ENCODE measurements at regions not wholly inside any gene's neighbourhood (a gene's known extent, or its start where the extent isn't known, plus 50 kb on each side); places are given as distances from the start of the nearest gene placed in this dataset.

DNA sequence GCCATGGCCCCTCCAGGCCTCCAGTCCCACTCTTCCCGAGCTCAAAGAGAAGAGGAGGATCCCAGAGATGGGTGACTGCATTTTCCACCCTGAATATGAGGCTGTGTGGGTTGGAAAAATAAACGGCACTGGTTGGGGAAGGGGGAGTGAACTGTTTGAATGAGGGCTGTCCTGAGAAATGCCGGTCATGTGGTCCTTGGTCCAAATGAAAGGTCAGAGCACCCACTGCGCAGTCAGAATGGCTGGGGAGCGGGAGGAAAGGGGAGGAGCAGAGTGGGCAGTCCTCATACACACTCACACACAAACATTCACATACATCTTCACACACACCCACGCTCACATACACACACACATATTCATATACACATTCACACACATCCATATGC, 83.1 kb downstream of the MRPL14 start:
- ChIA-PET POLR2A (ENCODE audit: unreplicated experiment) (interaction anchor here (0.6 kb wide), 1 partner anchor 9 kb away, joined by 3 read pairs; no protein-coding TSS in a partner anchor), CTCF (no interaction called here)
- peak overlapping the region; percentile 99 for H3K27ac ChIP-seq
- no peaks in the 10 kb centered on the region for H3K9me2 ChIP-seq (ENCODE audit: insufficient read depth)
- no peaks in the 10 kb centered on the region for H3K9me3 ChIP-seq (ENCODE audit: insufficient read depth, low read depth)
- no peak for DNase-seq
- peaks cover 11% of the 10 kb centered on the region for H3K79me2 ChIP-seq (ENCODE audit: low read depth)
- no TSS peak for BruUV-seq (replicated peaks)
- intact Hi-C loops (cut with micrococcal nuclease; ENCODE audit: unreplicated experiment) = loop anchor here (5.0 kb wide), 1 partner anchor 42 kb away; no protein-coding TSS in a partner anchor
- no peaks in the 10 kb centered on the region for H3K27me3 ChIP-seq (ENCODE audit: insufficient read depth, low read depth)
- no peak overlapping the region for H3K4me3 ChIP-seq
- no peak for TF ChIP-seq EZH2 (IDR thresholded peaks at IDR 0.05; ENCODE audit: low read depth)
- TF ChIP-seq, protein P1, sequence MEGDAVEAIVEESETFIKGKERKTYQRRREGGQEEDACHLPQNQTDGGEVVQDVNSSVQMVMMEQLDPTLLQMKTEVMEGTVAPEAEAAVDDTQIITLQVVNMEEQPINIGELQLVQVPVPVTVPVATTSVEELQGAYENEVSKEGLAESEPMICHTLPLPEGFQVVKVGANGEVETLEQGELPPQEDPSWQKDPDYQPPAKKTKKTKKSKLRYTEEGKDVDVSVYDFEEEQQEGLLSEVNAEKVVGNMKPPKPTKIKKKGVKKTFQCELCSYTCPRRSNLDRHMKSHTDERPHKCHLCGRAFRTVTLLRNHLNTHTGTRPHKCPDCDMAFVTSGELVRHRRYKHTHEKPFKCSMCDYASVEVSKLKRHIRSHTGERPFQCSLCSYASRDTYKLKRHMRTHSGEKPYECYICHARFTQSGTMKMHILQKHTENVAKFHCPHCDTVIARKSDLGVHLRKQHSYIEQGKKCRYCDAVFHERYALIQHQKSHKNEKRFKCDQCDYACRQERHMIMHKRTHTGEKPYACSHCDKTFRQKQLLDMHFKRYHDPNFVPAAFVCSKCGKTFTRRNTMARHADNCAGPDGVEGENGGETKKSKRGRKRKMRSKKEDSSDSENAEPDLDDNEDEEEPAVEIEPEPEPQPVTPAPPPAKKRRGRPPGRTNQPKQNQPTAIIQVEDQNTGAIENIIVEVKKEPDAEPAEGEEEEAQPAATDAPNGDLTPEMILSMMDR (conservative IDR thresholded peaks at IDR 0.05) = no peak
- H3K4me1 ChIP-seq (replicated peaks; ENCODE audit: insufficient read depth) = peaks cover 82% of the 10 kb centered on the region
- H3K4me2 ChIP-seq = peak overlapping the region; percentile 77
- no peaks in the 10 kb centered on the region for H3K36me3 ChIP-seq (ENCODE audit: low read depth)
- no peaks in the 10 kb centered on the region for H4K20me1 ChIP-seq (ENCODE audit: insufficient read depth)
- H2AFZ ChIP-seq = no peak overlapping the region
- peaks cover 63% of the 10 kb centered on the region for H3F3A ChIP-seq (ENCODE audit: insufficient read depth, low read depth)

DNA sequence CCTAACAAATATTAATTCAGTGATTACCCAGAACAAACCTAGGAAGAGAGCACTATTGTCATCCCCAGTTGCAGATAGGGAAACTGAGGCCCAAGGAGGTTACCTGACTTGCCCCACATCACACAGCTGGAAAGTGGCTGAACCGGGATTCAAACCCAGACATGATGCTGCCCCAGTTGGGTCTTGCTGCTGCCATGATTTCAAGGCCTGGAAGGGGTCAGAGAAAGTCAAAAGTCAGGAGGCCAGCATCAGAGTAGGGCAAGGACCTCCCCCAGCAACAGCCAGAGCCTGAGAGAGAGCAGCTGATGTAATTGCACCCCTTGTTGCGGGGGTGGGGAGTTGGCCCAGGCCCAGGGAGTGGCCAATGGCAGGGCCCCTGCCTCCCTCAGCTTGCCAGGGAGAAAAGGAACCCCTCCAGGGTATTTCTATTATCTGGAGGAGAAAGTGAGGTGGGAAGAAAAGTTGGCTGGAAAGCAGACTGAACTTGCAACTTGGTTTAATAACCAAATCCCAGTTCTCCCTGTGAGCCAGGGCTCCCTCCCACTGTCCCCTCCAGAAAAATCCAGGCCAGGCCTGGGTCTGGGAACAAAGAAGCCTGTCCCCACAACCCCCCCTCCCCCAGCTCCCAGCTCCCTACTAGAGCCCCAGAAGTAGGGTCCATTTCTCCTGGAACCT, 83.6 kb downstream of the MRPL14 start:
- POLR2A ChIA-PET (ENCODE audit: unreplicated experiment) = interaction anchor here (0.5 to 0.8 kb wide), 9 partner anchors 7 to 505 kb away, joined by 3 to 10 read pairs (median 4); partner anchors contain the start of gene VEGFA

DNA sequence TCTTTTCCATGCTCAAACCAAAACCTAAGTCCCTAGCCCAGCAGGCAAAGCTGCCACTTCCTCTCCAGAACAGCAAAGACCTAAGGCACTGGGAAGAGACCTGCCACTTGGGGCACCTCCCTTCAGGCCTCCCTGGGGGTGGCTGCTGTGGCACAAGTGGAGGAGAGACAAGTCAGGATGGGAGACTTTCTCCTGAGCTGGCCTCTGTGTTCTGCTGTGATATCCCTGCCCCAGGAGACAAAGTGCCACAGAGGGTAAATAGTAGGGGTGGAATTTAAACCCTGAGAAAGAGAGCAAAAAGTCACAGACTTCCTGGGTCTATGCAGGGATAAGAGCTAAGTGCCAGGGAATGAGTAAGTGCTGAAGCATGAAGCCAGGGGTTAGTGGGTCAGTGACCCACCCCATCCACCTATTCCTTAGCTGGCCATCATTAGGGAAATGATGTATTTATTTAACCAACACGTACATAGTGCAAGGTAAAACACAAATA, 84.2 kb downstream of the MRPL14 start:
- Histone ChIP-seq H3F3A (ENCODE audit: insufficient read depth, low read depth) (peaks cover 61% of the 10 kb centered on the region), H2AFZ (no peak overlapping the region), H3K79me2 (ENCODE audit: low read depth) (peaks cover 22% of the 10 kb centered on the region), H3K27me3 (ENCODE audit: insufficient read depth, low read depth) (no peaks in the 10 kb centered on the region), H3K4me3 (peak overlapping the region; percentile 41; the same call in 1 of the 2 replicates), H3K4me2 (peak overlapping the region; percentile 77), H3K4me1 (replicated peaks; ENCODE audit: insufficient read depth) (peaks cover 82% of the 10 kb centered on the region), H4K20me1 (ENCODE audit: insufficient read depth) (no peaks in the 10 kb centered on the region), H3K27ac (peak overlapping the region; percentile 99), H3K9me3 (ENCODE audit: insufficient read depth, low read depth) (no peaks in the 10 kb centered on the region), H3K9me2 (ENCODE audit: insufficient read depth) (no peaks in the 10 kb centered on the region), H3K36me3 (ENCODE audit: low read depth) (no peaks in the 10 kb centered on the region)
- no TSS peak for BruUV-seq (replicated peaks)
- intact Hi-C loops (cut with micrococcal nuclease; ENCODE audit: unreplicated experiment) = loop anchor here (1.0 to 5.0 kb wide), 4 partner anchors 9 to 41 kb away; no protein-coding TSS in a partner anchor
- peak; percentile 75 to 97 for DNase-seq
- TF ChIP-seq, protein P1 (conservative IDR thresholded peaks at IDR 0.05) = no peak
- no peak for TF ChIP-seq EZH2 (IDR thresholded peaks at IDR 0.05; ENCODE audit: low read depth)
- POLR2A ChIA-PET (ENCODE audit: unreplicated experiment) = interaction anchor here (0.5 to 0.8 kb wide), 11 partner anchors 8 to 505 kb away, joined by 3 to 10 read pairs (median 4); partner anchors contain the start of gene VEGFA
- CTCF ChIA-PET = interaction anchor here (1.3 kb wide), 1 partner anchor 11 kb away, joined by 3 read pairs; no protein-coding TSS in a partner anchor

More for the DNA sequence above, 83.6 kb downstream of the MRPL14 start:
- no TSS peak for BruUV-seq (replicated peaks)
- CTCF ChIA-PET = interaction anchor here (1.3 kb wide), 1 partner anchor 10 kb away, joined by 3 read pairs; no protein-coding TSS in a partner anchor
- H3K4me3 ChIP-seq = no peak overlapping the region; the same call in 1 of the 2 replicates
- H3K4me2 ChIP-seq = peak overlapping the region; percentile 77
- no peaks in the 10 kb centered on the region for H3K9me2 ChIP-seq (ENCODE audit: insufficient read depth)
- no peaks in the 10 kb centered on the region for H3K9me3 ChIP-seq (ENCODE audit: insufficient read depth, low read depth)
- no peak for TF ChIP-seq EZH2 (IDR thresholded peaks at IDR 0.05; ENCODE audit: low read depth)
- TF ChIP-seq, protein P1 (conservative IDR thresholded peaks at IDR 0.05) = no peak
- H3F3A ChIP-seq (ENCODE audit: insufficient read depth, low read depth) = peaks cover 60% of the 10 kb centered on the region
- DNase-seq = peak; percentile 55 to 64
- H3K79me2 ChIP-seq (ENCODE audit: low read depth) = peaks cover 16% of the 10 kb centered on the region
- H3K27me3 ChIP-seq (ENCODE audit: insufficient read depth, low read depth) = no peaks in the 10 kb centered on the region
- no peaks in the 10 kb centered on the region for H4K20me1 ChIP-seq (ENCODE audit: insufficient read depth)
- intact Hi-C loops (cut with micrococcal nuclease; ENCODE audit: unreplicated experiment) = loop anchor here (1.0 to 5.0 kb wide), 4 partner anchors 9 to 41 kb away; no protein-coding TSS in a partner anchor
- H2AFZ ChIP-seq = no peak overlapping the region
- H3K4me1 ChIP-seq (replicated peaks; ENCODE audit: insufficient read depth) = peaks cover 82% of the 10 kb centered on the region
- H3K27ac ChIP-seq = peak overlapping the region; percentile 99
- no peaks in the 10 kb centered on the region for H3K36me3 ChIP-seq (ENCODE audit: low read depth)

Measured in PC-9 (cell line).